ENCODE measurements at regions not wholly inside any gene's neighbourhood (a gene's known extent, or its start where the extent isn't known, plus 50 kb on each side); places are given as distances from the start of the nearest gene placed in this dataset.

DNA sequence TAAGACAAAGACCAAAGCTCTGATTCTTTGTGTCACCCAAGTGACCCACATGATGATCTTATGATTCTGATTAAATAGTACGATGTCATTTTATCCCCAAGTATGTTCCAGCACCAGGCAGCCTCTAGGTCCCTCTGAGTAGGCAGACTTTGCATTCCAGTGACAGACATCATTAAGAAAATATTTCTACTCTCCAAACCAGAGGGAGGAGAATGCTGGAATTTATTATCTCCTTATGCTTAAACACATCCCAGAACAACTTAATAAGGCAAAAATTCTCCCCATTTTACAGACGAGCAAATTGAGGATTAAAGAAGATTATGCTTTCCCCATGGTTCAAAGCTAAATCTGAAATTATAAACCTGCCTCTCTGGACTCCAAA, 192.8 kb upstream of the CDH11 start:
- intact Hi-C loops (cut with micrococcal nuclease; ENCODE audit: unreplicated experiment) (no loop called here), in situ Hi-C loops (cut with HindIII; ENCODE audit: extremely low pct_ligation_motif_present, low pct_unique_long_range_greater_than_20kb) (no loop called here)
- H2AFZ ChIP-seq (ENCODE audit: low read length): no peak overlapping the region
- H3K79me2 ChIP-seq (ENCODE audit: insufficient read depth, low read length): no peaks in the 10 kb centered on the region
- 0% methylated on average over 2 of the region's 2 CpGs for WGBS (ENCODE audit: low lambda C conversion rate)
- no peak overlapping the region for H3K27ac ChIP-seq (ENCODE audit: extremely low read length, insufficient read depth, low read length)
- H3K4me1 ChIP-seq (ENCODE audit: insufficient read depth, low read length): no peaks in the 10 kb centered on the region
- POLR2A ChIA-PET: no interaction called here
- ATAC-seq: no peak
- H3K9me3 ChIP-seq (ENCODE audit: low read length): no peaks in the 10 kb centered on the region
- no peaks in the 10 kb centered on the region for H3K36me3 ChIP-seq (replicated peaks in 1 of 2; ENCODE audit: control insufficient read depth in 1 of 2, insufficient read depth in 2 of 2, low read length in 2 of 2)
- H3K27me3 ChIP-seq (ENCODE audit: control insufficient read depth in 1 of 2, insufficient read depth in 2 of 2, low read length in 2 of 2): no peaks in the 10 kb centered on the region
- TF ChIP-seq PLSCR1 (CRISPR knock-in tag; IDR thresholded peaks at IDR 0.05; ENCODE audit: borderline replicate concordance) (no peak), GPN1 (CRISPR knock-in tag; IDR thresholded peaks at IDR 0.05; ENCODE audit: borderline replicate concordance) (no peak), ATF1 (CRISPR knock-in tag; IDR thresholded peaks at IDR 0.05) (no peak), TAF1 (CRISPR knock-in tag; IDR thresholded peaks at IDR 0.05) (no peak), CREBL2 (CRISPR knock-in tag; IDR thresholded peaks at IDR 0.05; ENCODE audit: borderline replicate concordance) (no peak), DPF2 (CRISPR knock-in tag; IDR thresholded peaks at IDR 0.05; ENCODE audit: borderline replicate concordance, low read depth) (no peak), ZNF34 (CRISPR knock-in tag; IDR thresholded peaks at IDR 0.05; ENCODE audit: borderline replicate concordance) (no peak)
- TF ChIP-seq, protein P1, sequence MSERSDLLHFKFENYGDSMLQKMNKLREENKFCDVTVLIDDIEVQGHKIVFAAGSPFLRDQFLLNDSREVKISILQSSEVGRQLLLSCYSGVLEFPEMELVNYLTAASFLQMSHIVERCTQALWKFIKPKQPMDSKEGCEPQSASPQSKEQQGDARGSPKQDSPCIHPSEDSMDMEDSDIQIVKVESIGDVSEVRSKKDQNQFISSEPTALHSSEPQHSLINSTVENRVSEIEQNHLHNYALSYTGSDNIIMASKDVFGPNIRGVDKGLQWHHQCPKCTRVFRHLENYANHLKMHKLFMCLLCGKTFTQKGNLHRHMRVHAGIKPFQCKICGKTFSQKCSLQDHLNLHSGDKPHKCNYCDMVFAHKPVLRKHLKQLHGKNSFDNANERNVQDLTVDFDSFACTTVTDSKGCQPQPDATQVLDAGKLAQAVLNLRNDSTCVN (CRISPR knock-in tag; IDR thresholded peaks at IDR 0.05; ENCODE audit: borderline replicate concordance): no peak
- no peaks in the 10 kb centered on the region for H4K20me1 ChIP-seq (ENCODE audit: insufficient read depth, low read length)
- no peak overlapping the region for H3K4me2 ChIP-seq (ENCODE audit: low read depth, low read length)
- FAIRE-seq: no peak
- DNase-seq (ENCODE audit: low spot score): no peak
- no peak overlapping the region for H3K4me3 ChIP-seq (replicated peaks in 1 of 3; ENCODE audit: insufficient read depth in 1 of 3, low read depth in 2 of 3, low read length in 3 of 3)
- CTCF ChIA-PET (ENCODE audit: low intra/inter-chr PET ratio, low total read pairs): no interaction called here
- H3K9ac ChIP-seq (ENCODE audit: insufficient read depth, low read depth, low read length): no peak overlapping the region
- no TSS peak for BruUV-seq (replicated peaks)
